IgD-negative memory B cell (primary cell): ENCODE measurements at regions not wholly inside any gene's neighbourhood (a gene's known extent, or its start where the extent isn't known, plus 50 kb on each side); places are given as distances from the start of the nearest gene placed in this dataset.
"Not testable (repeated sequence)": the region's sequence is repeated elsewhere in the genome, so short reads cannot be mapped to it uniquely, and the experiment has no call there.

ENCODE experiments used
- H3K27ac Mint-ChIP-seq, 3 donors: one replicate each; pipeline ENCODE4 v1.8.0; 2020 to 2022; ENCODE audit warnings: mild to moderate bottlenecking in 3 of 3, mixed read lengths in 3 of 3, moderate library complexity in 1 of 3
- H3K27me3 Mint-ChIP-seq: one replicate; pipeline ENCODE4 v1.8.0; 2021; ENCODE audit warnings: mixed read lengths
- H3K36me3 Mint-ChIP-seq: one replicate; pipeline ENCODE4 v1.8.0; 2020; ENCODE audit warnings: mild to moderate bottlenecking, mixed read lengths
- H3K4me1 Mint-ChIP-seq, 3 donors: one replicate each; pipeline ENCODE4 v1.8.0; 2020 to 2022; ENCODE audit warnings: mixed read lengths in 3 of 3, mild to moderate bottlenecking in 1 of 3
- H3K4me3 Mint-ChIP-seq, 4 donors: one replicate each; pipeline ENCODE4 v1.8.0; 2020 to 2022; ENCODE audit warnings: mild to moderate bottlenecking in 4 of 4, mixed read lengths in 4 of 4, moderate library complexity in 3 of 4
- H3K9me3 Mint-ChIP-seq, 3 donors: one replicate each; pipeline ENCODE4 v1.8.0; 2020 to 2021; ENCODE audit warnings: mixed read lengths in 3 of 3, mild to moderate bottlenecking in 1 of 3

DNA sequence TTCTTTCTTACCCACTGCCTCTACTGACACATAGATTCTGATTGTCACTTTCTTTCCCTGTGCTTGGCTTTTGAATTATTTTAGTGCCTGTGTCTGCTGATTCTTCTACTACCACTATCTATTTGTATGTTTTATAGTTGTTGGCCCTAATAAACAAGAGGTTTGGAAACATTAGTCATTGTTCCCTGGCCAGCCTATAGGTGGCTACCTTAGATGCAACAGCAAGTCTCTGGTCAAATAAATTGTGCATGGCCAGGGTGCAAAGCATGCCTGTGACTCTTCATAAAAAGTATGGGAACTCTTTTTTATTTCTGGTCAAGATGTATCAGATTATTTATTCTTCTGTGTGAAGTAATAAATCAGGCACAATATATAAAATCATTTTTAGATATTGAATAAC lies 124.4 kb downstream of the PLK2 start:
- Mint-ChIP-seq H3K4me3 (no peak overlapping the region), H3K27ac (no peak overlapping the region), H3K9me3 (peaks cover 0 to 5% (median 3%) of the 10 kb centered on the region in 3 donors), H3K27me3 (peaks cover 2% of the 10 kb centered on the region), H3K36me3 (peaks cover 2% of the 10 kb centered on the region), H3K4me1 (no peaks in the 10 kb centered on the region)

DNA sequence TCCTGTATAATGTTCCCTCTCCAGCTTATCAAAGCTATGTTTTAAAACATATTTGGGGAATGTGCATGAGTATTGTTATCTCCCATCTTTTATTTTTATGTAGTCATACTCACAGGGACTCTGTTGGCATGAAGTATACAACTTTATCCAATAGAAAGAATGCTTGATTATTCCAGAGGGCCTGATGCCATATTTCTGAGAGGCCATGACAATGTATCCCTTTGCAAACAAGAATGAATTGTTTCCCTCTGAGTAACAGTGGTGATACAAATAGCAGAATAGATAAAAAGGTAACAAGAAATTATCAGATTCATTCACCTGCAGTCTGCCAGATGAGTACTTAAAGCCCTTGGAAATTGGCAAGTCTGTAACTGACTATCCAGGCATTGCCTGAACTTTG lies 125.9 kb downstream of the PLK2 start:
- peaks cover 2% of the 10 kb centered on the region for H3K27me3 Mint-ChIP-seq
- H3K4me1 Mint-ChIP-seq = no peaks in the 10 kb centered on the region
- H3K4me3 Mint-ChIP-seq = no peak overlapping the region
- H3K9me3 Mint-ChIP-seq = peaks cover 0 to 5% (median 3%) of the 10 kb centered on the region in 3 donors
- peaks cover 2% of the 10 kb centered on the region for H3K36me3 Mint-ChIP-seq
- H3K27ac Mint-ChIP-seq = no peak overlapping the region

DNA sequence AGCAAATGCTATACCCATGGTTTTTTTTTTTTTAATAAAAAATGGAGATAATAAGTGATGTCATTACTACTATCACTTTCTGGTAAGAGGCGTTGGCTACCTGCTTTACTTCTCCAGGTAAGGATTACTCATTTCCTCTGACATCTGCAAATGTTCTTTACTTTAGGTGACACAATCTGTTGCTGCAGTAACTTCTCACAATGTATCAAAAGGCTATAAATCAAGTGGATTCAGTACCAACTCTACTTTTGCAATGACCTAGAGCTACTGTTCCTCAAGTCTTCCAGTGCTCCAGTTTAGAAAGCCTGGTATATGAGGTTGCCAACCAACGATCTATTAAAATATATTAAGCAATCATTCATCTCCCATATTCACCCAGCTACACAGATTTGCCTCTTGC lies 129.1 kb downstream of the PLK2 start:
- no peaks in the 10 kb centered on the region for H3K4me1 Mint-ChIP-seq
- H3K36me3 Mint-ChIP-seq = peaks cover 2% of the 10 kb centered on the region
- no peak overlapping the region for H3K27ac Mint-ChIP-seq
- H3K4me3 Mint-ChIP-seq = no peak overlapping the region
- peaks cover 0 to 5% (median 3%) of the 10 kb centered on the region in 3 donors for H3K9me3 Mint-ChIP-seq
- H3K27me3 Mint-ChIP-seq = peaks cover 2% of the 10 kb centered on the region

GRCh38 chr5:58327289-58327688 lies 132.6 kb downstream of the PLK2 start:
- Mint-ChIP-seq H3K4me3 (no peak overlapping the region), H3K27ac (no peak overlapping the region), H3K27me3 (no peaks in the 10 kb centered on the region), H3K9me3 (no peaks in the 10 kb centered on the region), H3K4me1 (no peaks in the 10 kb centered on the region), H3K36me3 (no peaks in the 10 kb centered on the region)

- no peaks in the 10 kb centered on the region for H3K9me3 Mint-ChIP-seq
These were observed 133.9 kb downstream of the PLK2 start for GRCh38 chr5:58326022-58326421.

DNA sequence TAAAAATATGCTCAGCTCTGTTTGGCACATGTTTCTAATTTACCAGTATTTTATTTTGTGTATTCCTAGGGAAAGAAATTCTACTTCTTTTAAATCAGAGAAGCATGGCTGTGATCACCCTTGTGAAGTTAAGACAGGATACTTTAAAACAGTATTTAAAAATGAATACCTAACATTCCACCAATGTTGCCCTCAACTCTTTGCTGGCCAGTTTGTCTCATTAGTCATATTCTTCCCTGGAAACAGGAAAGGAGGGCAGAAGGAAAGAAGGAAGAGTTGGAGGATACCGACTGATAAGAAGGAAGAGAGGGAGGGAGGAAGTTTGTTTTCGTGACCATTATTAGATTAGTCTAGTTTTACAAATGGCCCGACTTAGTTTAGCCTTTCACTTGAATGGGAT lies 137.4 kb downstream of the PLK2 start:
- no peaks in the 10 kb centered on the region for H3K9me3 Mint-ChIP-seq
- no peaks in the 10 kb centered on the region for H3K4me1 Mint-ChIP-seq
- H3K27ac Mint-ChIP-seq = no peak overlapping the region
- H3K4me3 Mint-ChIP-seq = no peak overlapping the region
- H3K27me3 Mint-ChIP-seq = peaks cover 1% of the 10 kb centered on the region
- H3K36me3 Mint-ChIP-seq = no peaks in the 10 kb centered on the region

More at GRCh38 chr5:58326022-58326421, 133.9 kb downstream of the PLK2 start:
- Mint-ChIP-seq H3K4me3 (no peak overlapping the region), H3K4me1 (no peaks in the 10 kb centered on the region), H3K27ac (no peak overlapping the region), H3K27me3 (no peaks in the 10 kb centered on the region), H3K36me3 (no peaks in the 10 kb centered on the region)

GRCh38 chr5:58318468-58318867 lies 141.4 kb downstream of the PLK2 start:
- Mint-ChIP-seq H3K27ac (no peak overlapping the region), H3K4me3 (no peak overlapping the region), H3K4me1 (no peaks in the 10 kb centered on the region), H3K27me3 (peaks cover 1% of the 10 kb centered on the region), H3K9me3 (no peaks in the 10 kb centered on the region), H3K36me3 (no peaks in the 10 kb centered on the region)

DNA sequence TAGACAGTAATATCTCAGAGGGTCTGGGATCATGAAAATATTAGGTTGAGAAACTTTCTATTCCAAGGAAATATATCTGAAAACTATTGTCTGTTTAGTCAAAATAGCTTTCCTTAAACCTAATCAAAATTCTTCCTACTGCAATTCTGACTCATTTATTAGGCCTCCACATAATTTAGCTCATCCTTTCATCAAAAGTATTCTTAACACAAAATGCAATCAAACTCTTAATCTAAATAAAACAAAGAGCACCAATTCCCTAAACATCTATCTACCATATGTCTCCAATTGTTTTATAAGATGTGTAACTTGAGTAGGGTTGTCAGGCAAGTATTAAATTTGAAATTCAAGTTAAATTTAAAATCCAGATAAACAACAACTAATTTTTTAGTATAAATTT lies 142.1 kb downstream of the PLK2 start:
- peaks cover 1% of the 10 kb centered on the region for H3K27me3 Mint-ChIP-seq
- no peaks in the 10 kb centered on the region for H3K9me3 Mint-ChIP-seq
- H3K36me3 Mint-ChIP-seq = no peaks in the 10 kb centered on the region
- H3K4me3 Mint-ChIP-seq = no peak overlapping the region
- no peaks in the 10 kb centered on the region for H3K4me1 Mint-ChIP-seq
- H3K27ac Mint-ChIP-seq = no peak overlapping the region

DNA sequence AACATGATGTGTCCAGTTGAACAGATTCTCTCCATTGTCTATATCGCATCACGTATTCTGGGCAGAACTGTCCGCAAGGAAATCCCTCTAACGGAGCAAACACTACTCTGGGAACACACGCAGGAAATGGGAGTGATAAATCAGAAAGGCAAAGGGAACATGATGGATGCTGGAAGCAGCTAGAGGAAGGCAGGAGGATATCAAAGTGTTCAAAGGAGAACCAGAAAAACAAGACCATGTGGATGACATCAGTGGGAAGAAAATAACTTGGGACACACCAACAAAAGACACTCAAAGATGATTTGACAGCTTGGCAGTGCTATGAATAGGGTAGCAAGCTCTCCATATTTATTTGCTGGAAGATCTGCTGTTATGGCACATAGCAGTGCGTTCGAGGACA lies 142.9 kb downstream of the PLK2 start:
- H3K4me3 Mint-ChIP-seq = no peak overlapping the region
- H3K27ac Mint-ChIP-seq = no peak overlapping the region
- no peaks in the 10 kb centered on the region for H3K4me1 Mint-ChIP-seq
- no peaks in the 10 kb centered on the region for H3K36me3 Mint-ChIP-seq
- peaks cover 1% of the 10 kb centered on the region for H3K27me3 Mint-ChIP-seq
- no peaks in the 10 kb centered on the region for H3K9me3 Mint-ChIP-seq

GRCh38 chr5:58315794-58316193 lies 144.1 kb downstream of the PLK2 start:
- Mint-ChIP-seq H3K27ac (no peak overlapping the region), H3K4me3 (no peak overlapping the region), H3K27me3 (peaks cover 1% of the 10 kb centered on the region), H3K36me3 (no peaks in the 10 kb centered on the region), H3K9me3 (no peaks in the 10 kb centered on the region), H3K4me1 (no peaks in the 10 kb centered on the region)

DNA sequence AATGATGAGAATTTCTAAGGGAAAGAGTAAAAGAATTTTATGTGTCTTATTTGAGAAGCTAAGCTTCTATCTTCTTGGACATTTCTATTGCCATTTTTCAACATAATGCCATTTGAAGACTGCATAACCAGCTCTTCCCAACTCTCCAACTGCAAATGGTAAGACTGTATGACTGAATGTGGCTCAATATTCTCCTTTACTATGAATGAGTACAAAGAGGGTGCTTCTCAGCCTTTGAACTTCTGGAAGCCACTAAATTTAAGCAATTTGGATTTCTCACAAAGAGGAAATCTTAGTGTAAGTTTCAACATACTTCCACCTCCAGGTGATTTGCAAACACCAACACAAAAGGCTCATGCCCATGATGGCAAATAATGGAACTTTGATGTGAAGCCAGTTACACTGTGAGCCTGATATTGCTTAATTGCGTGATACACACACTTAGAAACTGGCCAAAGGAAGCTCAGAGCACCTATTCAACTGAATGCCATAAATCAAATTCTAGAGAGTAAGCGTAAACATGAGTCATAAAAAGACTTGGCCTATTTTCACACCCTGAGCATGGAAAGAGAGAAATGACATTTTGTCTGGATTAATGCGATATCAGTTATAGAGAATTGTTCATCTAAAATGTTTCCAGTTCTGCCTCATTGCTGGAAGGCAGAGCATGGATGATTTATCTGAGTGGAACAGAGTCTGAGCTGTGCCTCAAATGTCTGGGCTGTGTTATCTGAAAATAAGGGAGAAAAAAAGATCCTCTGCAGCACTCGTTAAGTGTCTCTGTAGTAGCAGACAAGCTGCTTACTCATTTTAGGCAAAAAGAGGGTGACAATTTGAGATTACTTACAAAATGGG lies 145.3 kb downstream of the PLK2 start:
- H3K4me3 Mint-ChIP-seq = no peak overlapping the region
- no peak overlapping the region for H3K27ac Mint-ChIP-seq
- no peaks in the 10 kb centered on the region for H3K4me1 Mint-ChIP-seq
- H3K36me3 Mint-ChIP-seq = no peaks in the 10 kb centered on the region
- H3K9me3 Mint-ChIP-seq = no peaks in the 10 kb centered on the region
- H3K27me3 Mint-ChIP-seq = no peaks in the 10 kb centered on the region

DNA sequence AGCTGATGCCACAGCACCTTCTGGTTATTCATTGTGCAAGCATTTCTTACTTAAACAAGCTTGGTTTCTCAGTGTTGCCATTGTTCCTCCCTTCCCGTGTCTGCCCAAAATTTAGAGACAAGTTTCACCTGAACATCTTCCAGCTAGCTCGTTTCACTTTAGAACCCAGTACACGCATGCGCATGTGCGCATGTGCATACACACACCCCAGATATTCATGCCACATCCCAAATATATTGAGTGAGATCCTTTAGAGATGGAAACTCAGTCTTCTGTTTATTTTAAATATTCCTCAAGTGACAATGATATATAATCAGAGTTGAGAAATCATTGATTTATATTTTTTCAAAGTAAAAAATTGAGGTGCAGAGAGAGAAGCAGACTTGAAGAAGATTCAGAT lies 147.6 kb downstream of the PLK2 start:
- Mint-ChIP-seq H3K36me3 (no peaks in the 10 kb centered on the region), H3K4me1 (no peaks in the 10 kb centered on the region), H3K27ac (no peak overlapping the region), H3K9me3 (peaks cover 0 to 3% (median 0%) of the 10 kb centered on the region in 3 donors), H3K4me3 (no peak overlapping the region), H3K27me3 (no peaks in the 10 kb centered on the region)

DNA sequence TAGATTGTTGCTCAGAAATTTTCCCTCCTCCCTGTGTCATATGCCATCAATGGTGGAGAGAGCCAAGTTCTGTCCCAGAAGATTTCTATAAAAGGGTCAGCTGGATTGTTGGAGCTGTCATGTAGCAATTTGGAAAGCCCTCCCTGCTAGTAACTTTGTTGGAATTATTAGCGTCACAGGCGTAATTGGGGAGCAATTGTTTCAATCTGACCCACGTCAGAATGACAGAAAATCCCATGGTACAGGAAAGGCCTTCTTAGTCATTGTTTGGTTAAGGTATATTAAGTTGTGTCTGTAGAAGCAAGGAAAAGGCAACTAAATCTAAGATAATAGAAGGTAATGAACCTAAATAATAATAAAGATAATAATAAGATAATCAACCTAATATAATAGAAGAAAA lies 148.4 kb downstream of the PLK2 start:
- no peaks in the 10 kb centered on the region for H3K27me3 Mint-ChIP-seq
- H3K27ac Mint-ChIP-seq = no peak overlapping the region
- H3K36me3 Mint-ChIP-seq = no peaks in the 10 kb centered on the region
- no peaks in the 10 kb centered on the region for H3K4me1 Mint-ChIP-seq
- peaks cover 0 to 3% (median 0%) of the 10 kb centered on the region in 3 donors for H3K9me3 Mint-ChIP-seq
- H3K4me3 Mint-ChIP-seq = no peak overlapping the region

DNA sequence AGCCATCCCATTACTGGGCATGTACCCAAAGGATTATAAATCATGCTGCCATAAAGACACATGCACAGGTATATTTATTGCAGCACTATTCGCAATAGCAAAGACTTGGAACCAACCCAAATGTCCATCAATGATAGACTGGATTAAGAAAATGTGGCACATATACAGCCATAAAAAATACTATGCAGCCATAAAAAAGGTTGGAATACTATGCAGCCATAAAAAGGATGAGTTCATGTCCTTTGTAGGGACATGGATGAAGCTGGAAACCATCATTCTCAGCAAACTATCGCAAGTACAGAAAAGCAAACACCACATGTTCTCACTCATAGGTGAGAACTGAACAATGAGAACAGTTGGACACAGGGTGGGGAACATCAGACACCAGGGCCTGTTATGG lies 151.5 kb downstream of the PLK2 start:
- not testable (repeated sequence) for H3K27me3 Mint-ChIP-seq, H3K27ac Mint-ChIP-seq, H3K36me3 Mint-ChIP-seq, H3K4me3 Mint-ChIP-seq, H3K9me3 Mint-ChIP-seq, H3K4me1 Mint-ChIP-seq

- no peaks in the 10 kb centered on the region for H3K4me1 Mint-ChIP-seq
- H3K27ac Mint-ChIP-seq = no peak overlapping the region
- no peak overlapping the region for H3K4me3 Mint-ChIP-seq
- no peaks in the 10 kb centered on the region for H3K36me3 Mint-ChIP-seq
- no peaks in the 10 kb centered on the region for H3K27me3 Mint-ChIP-seq
- peaks cover 0 to 2% (median 0%) of the 10 kb centered on the region in 3 donors for H3K9me3 Mint-ChIP-seq
These were observed 159.5 kb downstream of the PLK2 start for GRCh38 chr5:58300346-58300895.

DNA sequence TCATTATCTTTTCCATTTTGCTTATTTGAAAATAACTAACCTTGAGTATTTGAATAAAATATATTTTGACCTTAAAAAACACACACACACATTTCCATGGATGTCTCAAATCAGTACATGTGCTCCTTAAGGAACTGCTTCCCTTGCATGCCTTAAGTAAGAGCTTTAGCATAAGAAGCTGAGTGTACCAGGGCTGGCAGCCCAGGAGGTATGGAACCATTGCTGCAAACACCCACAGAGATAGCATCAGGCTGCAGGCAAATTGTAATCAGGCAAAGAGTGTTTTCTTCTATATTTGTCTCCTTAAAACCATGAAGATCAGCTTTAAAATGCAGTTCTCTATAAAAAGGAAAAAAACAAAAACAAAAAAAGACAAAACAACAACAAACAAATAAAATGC lies 160.6 kb downstream of the PLK2 start:
- Mint-ChIP-seq H3K9me3 (peaks cover 0 to 2% (median 0%) of the 10 kb centered on the region in 3 donors), H3K4me1 (no peaks in the 10 kb centered on the region), H3K36me3 (no peaks in the 10 kb centered on the region), H3K27ac (no peak overlapping the region), H3K27me3 (no peaks in the 10 kb centered on the region), H3K4me3 (no peak overlapping the region)
